ENCODE measurements at regions not wholly inside any gene's neighbourhood (a gene's known extent, or its start where the extent isn't known, plus 50 kb on each side); places are given as distances from the start of the nearest gene placed in this dataset.

DNA sequence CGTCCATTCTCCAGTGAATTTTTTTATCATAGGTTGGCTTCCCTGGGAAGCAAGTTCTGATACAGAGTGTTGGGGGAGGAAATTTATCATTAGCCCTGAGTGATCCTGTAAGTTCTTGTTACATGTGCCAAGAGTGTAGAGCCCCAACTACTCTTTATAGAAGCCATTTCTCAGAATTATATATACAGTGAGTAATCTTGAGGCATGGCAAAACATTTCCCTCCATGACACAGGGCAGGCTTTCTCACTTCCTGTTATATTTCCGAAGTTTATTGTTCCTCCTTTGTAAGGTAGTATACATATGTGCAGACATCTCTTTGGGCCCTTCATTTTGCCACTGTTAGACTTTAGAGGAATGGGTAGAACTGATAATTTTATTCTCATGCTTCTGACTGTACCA, 484.7 kb upstream of the NRXN1 start:
- DNase-seq: no peak

DNA sequence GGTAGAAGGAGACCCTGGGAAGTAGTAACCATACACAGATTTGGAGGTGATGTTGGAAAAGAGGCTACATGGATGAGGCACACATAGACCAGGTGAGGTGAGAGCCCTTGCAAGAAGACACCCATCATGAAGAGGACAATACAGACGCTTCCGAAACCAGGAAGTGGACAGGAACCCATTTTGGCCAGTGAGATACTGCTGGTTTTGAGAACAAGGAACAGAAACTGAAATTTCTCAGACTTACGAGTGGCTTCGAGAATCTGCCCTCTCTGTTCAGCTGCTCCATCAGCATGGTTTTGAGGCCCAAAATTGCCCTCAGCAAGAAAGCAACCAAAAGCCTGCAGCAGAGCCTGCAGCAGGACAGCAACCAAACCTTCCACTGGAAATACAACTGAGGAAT, 479.1 kb upstream of the NRXN1 start:
- no peak for DNase-seq

DNA sequence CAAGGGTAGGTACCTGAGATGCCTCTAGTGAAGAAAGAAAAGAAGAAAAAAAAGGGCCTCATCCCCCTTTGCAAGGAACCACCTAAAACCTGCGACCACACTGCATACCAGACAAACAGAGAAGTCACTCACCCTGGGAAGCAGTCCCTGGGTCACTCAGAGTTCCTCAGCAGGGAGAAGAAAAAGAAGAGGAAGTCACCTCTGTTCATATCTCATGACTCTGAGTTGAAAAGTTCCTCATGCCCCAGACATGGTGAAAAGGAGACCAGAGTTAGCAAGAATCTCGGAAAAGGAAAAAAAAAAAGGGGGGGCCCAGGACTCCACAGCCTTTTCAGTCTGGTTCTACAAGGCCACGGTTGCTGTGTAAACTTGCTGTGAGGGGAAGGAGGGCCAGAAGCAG, 478.4 kb upstream of the NRXN1 start:
- no peak for DNase-seq

DNA sequence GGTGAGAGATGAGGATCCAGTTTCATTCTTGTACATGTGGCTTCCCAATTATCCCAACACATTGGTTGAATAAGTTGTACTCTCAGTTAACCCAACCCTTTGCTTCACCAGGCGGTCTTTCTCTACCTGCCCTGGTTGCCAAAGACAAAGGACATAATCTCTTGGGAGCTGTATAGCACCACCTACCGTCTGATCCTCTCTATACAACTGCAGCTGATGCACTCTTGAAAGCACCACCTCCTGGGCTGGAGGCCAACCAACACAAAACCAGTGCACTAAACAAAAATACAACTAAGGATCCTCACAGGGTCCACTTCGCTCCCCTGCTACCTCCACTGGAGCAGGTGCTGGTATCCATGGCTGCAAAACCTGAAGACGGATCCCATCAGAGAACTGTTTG, 473.6 kb upstream of the NRXN1 start:
- no peak for DNase-seq

DNA sequence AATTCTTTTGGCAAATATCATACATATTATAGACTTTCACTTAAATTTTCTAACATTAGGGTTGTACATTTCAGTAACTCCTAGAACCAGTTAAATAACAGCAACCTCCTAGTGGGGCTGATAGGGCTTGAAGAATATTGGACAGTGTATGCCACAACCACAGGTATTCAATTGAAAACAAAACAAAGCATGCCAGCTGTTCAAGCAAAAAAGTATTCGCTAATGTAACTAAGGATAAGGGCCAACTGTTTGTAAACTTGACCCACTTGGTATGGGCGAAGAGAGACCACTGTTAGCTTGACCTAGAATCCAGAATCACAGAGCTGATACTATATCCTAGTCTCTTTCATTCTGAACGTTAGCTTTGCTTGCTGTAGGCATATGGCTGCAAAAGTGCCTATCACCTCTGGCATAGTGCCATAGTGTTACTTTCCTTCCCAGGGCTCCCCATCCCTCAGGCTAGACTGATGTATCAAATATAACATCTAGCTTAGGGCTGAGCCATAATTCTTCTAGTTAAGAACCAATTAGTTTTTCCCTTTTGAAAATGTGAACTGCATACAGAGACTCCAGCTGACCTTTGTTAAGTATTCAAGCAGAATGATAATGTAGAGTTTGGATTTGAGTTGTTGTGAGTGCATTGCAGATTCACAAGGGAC, 458.8 kb upstream of the NRXN1 start:
- DNase-seq: no peak

DNA sequence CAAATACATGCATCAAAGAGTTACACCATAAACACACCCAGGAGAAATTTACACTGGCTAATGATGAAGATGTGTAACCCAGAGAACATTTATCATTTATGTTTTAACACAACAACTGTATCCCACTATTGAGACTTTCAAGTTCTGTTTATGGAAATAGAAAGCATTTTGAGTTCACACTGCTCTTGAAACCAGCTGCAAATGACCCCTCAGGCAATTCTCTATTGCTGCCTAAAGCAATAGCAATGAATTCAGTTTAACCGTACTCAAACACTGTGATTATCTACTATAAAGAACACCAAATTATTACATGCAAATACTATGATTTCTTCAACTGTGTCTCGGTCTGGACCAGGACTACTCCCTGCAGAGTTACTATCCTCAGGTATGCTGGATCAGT, 452.7 kb upstream of the NRXN1 start:
- no peak for DNase-seq

DNA sequence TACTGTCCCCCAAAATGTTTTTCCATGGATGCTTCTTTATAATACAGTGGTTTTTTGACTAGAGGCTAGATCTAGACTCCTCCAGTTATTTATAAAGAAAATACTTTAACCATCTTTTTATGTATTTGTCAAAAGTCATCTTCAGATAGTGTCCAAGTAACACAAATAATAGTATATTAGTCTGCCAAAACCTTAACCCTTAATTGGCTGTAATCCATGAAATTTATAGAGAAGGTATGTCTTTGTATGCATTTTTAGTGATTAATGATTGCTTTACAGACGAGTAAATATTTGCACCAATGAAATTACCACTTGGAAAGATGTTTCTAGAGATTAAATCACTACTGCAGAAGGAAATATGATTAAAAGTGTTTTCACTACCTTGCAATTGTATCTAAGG, 451.8 kb upstream of the NRXN1 start:
- DNase-seq: no peak

DNA sequence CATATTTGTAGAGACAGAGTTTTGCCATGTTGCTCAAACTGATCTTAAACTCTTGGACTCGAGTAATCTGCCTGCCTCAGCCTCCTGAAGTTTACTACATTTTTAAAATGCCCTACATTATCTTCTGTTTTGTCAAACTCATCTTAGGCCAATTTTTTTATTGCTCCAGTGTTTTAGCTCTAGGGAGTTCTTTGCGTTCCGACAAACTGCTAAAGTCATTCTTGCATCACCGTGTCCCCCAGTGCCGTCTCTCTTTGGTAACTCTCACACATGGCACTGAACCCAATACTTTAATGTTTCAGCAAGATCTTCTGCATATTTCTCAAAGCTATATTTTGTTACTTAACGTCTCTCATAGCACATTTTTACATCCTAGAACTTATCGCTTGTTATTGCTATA, 440.9 kb upstream of the NRXN1 start:
- DNase-seq: no peak

DNA sequence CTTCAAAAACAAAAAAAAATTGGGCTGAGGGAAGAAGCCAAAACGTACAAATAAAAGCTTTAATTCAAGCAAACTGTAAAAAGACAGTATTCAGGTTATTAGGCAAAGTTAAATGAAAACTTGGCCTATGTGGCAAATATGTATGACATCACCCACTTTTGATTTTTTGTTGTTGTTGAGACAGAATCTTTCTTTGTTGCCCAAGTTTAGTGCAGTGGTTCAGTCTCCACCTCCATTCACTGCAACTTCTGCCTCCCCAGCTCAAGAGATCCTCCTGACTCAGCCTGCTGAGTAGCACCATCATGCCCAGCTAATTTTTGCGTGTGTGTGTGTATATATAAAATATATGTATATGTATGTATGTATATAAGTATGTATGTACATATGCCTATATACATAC, 440.4 kb upstream of the NRXN1 start:
- DNase-seq: no peak

DNA sequence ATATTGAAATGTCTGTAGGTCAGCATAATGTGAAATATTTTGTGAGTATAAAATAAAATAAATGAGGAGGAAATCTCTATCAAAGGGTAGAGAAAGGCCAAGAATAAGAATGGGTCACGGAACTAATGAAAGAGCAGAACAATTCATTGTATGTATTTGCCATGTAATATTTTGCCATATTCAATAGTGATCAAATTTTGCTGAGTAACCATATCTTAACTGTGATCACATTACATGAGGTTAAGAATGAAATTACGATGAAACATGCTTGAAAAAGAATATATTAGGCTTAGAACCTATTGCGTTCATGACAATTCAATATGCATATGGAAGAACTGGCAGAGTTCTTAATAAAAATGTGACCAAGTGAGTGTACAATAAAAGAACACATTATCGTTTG, 437.2 kb upstream of the NRXN1 start:
- DNase-seq: no peak

DNA sequence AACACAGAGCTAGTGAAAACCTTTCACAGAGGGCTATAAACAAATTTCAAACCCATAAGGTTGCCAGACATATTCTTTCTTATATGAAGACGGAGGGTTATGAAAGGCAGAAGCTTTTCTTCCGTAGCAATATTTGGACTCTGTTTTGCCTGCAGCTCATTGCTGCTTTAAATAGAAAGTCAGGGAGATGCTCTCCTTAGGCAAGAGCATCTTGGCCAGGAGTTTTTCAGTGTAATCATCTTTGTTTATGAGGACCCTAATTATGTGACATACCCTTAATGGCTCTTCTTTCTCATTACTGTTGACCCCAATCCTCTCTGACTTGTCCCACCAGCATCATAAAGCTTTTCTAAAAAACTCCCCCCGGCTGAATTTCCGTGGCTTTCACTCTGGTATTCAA, 433.4 kb upstream of the NRXN1 start:
- DNase-seq: no peak

DNA sequence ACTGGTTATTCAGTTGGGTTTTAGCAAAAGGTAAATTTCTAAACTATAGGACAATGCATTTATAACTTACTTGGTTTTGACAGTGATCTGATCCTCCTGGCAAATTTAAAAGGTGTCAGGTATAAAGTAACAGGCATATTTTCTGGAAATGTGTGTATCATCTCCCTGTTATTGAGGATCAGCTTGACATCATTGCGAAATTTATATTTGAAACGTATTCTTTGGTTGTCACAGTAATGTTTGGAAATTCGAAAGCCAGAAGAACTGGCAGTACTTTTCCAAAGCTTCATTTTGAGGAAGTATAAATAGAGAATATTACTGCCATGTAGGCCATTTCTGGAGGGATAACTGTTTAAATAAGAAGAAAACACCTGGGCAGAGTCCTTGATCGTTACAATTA, 422.2 kb upstream of the NRXN1 start:
- no peak for DNase-seq

DNA sequence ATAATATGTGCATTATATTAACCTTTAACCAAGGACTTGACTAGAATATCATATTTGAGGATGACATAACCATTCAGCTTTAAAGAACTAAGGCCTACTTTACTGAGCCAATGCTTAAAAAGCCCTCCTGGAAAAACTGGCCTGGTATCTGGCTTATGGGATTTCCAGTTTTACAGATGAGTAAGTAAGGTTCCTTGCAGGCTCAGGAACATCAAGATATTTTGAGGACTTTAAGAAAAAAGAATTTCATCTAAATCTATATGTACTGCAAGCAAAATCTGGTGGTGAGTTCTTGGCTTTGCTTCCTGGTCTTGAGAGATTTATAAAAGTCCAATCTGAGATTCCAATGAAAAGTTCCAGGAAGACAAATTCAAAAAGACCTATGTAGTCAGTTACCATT, 417.0 kb upstream of the NRXN1 start:
- DNase-seq: no peak

DNA sequence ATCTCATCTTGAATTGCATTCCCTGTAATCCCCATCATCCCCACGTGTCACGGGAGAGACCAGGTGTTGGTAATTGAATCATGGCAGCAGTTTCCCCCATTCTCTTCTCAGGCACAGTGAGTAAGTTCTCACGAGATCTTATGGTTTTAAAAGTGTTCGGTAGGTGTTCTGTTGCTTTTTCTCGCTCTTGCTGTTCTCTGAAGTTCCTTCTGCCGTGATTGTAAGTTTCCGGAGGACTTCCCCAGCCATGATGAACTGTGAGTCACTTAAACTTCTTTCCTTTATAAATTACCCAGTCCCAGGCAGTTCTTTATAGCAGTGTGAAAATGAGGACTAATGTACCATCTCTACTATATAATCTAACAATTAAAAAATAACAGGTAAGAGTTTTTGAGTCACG, 409.9 kb upstream of the NRXN1 start:
- DNase-seq: no peak

DNA sequence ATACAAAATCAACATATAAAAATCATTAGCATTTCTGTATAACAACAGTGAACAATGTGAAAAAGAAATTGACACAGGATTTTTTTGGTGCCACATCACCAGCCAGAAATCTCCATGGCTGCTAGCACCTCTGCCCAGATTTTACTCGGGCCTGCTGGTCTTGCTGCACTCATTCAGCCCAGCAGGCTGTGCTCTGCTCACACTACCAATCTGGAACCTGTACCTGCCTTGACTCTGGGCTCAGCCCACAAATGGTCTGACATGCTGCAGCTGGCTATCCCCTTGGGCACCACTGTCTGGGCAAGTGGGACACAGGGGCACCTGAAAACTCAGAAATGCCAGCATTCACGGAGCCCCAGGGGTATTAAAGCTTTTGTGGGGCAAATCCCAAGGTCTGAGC, 392.5 kb upstream of the NRXN1 start:
- DNase-seq: no peak

DNA sequence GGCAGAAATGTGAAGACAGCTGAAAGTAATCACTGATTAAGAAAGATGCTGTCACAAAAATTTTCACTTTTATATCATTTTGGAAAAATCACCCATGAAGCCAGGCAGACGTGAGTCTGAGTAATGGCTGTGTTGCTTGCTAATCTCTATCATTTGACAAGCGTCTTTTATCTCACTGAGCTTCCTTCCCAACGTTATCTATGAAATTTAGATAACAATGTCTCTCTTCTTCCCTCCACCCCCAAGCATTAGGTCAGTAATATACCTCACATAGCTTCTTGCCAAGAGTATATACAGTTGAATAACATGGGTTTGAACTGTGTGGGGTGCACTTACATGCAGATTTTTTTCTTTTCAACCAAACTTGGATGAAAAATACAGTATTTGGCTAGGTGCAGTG, 388.6 kb upstream of the NRXN1 start:
- DNase-seq: no peak

DNA sequence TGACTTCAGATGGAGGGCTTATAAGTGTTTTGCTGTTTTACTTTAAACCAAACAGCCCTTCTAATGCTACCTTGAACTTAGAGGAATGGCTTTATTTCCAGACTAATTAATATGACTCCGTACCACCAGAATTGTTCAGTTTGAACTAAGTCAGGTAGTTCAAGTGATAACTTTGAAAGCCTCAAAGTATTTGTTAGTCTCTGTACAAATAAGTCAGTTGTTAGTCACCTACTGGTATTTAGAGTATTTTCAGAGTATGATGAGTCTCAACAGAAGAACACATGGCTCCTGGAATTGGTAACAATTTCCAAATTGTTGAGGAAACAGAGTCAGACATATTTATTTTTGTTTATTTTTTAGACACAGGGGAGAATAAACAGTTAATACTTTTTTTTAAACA, 381.8 kb upstream of the NRXN1 start:
- no peak for DNase-seq

DNA sequence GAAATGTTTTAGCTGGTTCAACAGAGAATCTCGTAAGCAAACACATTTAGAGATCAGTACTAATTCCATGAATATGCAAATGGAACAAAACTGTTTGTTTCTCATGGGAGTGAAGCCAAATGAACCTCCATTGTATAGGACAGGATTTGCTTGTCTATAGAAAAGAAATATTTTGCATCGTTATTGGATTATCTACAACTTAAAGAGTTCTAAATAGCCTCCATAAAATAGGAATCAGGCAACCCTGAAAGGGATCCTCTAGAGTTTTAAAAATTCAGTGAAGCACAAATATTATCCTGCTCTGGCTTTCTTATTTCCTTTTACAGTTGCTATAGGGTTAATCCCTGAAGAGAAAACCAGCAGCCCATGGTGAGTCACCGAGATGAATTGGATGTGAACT, 378.4 kb upstream of the NRXN1 start:
- no peak for DNase-seq

DNA sequence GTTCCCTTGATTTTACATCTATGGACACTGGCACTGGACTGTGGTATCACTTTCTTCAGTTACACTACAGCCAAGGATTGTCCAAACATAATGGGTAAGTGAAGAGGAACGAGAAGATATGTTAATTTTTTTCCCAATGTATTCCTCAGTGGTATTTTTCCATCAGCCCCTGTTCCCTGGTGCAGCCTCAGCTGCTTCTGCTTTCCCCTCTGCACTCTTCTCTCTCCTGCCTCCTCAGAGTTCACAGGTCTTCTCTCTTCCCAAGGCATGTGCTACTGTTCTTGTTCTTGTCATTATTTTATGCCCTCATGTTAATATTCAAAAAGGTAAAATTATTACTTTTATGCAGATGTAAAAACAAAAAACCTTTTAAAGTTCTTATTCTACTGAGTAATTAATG, 378.0 kb upstream of the NRXN1 start:
- no peak for DNase-seq

DNA sequence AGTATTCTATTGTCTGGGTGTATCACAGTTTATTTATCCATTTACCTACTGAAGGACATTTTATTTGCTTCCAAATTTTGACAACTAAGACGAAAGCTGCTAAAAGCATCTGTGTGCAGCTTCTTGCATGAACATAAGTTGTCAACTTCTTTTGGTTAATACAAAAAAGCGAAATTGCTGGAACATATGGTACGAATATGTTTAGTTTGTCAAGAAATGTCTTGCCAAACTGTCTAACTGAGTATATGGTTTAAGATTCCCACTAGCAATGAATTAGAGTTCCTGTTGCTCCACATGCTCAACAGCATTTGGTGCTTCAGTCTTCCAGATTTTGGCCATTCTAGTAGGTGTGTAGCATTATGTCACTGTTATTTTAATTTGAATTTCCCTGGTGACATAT, 372.3 kb upstream of the NRXN1 start:
- DNase-seq: no peak

DNA sequence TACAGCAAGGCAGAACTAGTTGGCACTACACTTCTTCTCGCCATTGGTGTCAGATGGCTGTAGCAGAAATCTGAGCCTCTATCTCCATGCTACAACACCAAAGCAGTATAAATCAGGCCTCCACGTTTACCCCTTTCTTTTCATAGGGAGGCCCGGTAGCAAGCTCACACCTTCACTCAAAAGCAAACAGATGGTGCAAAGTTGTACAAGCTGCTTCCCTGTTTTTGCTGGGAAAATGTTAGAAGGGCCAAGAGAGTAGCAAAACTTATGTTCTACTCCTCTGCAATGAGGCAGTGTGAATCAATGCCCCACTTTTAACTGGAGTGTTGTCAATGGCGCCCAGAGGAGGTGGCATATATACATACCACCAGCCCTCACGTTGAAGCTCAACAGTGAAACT, 369.6 kb upstream of the NRXN1 start:
- DNase-seq: no peak

DNA sequence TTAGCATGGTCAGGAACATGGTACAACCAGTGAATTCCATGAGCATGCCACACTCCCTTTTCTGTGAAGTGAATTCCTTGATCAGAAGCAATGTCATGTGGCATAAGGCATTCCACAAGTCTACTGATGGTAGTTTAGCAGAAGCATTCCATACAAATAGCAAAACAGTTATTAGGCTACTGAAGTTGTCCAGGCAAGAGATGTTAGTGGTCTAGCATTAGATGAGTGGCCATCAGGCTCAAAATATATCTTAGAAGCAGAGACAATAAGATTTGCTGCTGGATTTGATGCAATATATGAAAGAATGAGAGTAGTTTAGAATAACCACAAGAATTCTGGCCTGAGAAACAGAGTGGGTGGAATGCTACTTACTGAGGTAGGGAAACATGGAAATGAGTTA, 355.3 kb upstream of the NRXN1 start:
- no peak for DNase-seq

DNA sequence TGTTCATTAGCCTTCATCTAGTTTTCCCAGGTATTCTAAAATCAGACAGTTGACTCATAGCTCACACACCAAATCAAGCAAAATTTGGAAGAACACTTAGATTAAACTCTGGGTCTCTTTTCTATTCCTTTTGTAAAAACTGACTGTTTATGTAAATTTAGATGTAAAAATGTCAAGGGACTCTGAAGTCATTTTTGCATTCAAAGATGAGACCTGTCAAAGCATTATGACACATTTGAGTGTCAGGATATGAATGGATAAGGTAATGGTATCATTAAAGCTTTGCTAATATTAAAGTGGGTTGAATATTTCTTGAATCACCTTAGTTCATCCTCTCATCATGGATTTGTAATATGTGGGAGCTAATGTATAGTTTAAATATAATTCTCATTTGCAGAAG, 348.1 kb upstream of the NRXN1 start:
- DNase-seq: no peak

DNA sequence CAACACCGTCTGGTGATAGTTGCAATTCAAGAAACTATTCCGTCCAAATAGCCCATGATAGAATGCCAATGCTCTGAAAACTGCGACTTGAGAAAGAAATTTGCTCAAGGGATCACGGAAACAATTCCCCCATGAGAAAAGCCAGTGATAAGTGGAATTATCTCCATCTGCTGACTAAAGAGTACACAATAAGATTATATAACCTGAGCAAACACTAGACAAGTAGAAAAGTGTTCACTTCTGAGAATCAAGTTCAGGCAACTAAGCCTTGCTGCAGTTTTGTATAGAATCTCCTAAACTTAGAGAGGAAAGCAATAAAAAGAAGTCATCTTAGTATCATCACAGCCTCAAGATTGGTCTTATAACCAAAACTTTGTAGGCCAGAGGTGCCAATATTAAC, 336.3 kb upstream of the NRXN1 start:
- no peak for DNase-seq

DNA sequence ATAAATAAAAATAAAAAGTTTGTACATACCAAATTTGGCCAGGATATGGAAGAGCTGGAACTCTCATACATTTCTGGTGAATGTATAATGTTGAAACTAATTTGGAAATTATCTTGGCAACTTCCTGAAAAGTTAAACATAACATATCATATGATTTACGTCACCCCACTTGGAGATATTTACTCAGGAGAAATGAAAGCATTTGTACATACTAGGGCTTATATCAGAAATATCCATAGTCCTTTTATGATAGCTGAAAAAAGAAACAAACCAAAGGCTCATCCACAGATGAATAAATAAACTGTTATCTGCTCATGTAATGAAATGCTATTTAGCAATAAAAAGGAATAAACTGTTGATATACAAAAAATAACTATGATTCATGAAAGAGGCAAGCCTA, 318.2 kb upstream of the NRXN1 start:
- DNase-seq: no peak

DNA sequence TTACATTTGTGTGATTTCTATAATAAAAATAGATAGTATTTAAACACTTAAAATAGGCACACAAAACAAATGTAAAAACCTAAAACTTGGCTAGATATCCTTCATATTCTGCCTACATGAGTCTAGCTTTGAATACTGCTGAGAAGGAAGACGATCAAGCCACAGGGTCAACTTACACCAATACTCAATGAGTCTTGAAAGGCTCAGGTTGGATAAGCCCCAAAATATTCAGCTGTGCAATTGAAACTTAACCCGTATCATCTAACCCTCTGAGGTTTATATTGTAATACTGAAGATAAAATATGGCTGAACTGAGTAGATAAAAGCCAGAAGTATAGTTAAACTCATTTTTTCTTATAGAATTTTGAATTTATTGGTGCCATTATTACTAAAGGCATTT, 313.0 kb upstream of the NRXN1 start:
- DNase-seq: no peak

All from stimulated activated CD4-positive, alpha-beta T cell treated with anti-CD3 and anti-CD28 coated beads, Interleukin-15, amount 100 ng/mL, for 24 hours (primary cell).